GM18498 (cell line): ENCODE measurements at regions not wholly inside any gene's neighbourhood (a gene's known extent, or its start where the extent isn't known, plus 50 kb on each side); places are given as distances from the start of the nearest gene placed in this dataset.
"Not testable (repeated sequence)": the region's sequence is repeated elsewhere in the genome, so short reads cannot be mapped to it uniquely, and the experiment has no call there.

Experiments
- ATAC-seq: cut with Tn5 transposase; IDR thresholded peaks from one replicate; pipeline ENCODE4 v1.9.1; 2021; ENCODE audit warnings: mild to moderate bottlenecking, moderate library complexity; ENCODE audit not compliant: unreplicated experiment

GRCh38 chr3:61378311-61378710 is 127.1 kb upstream of the FHIT start:
- ATAC-seq = no peak

GRCh38 chr3:61381745-61382392 is 130.6 kb upstream of the FHIT start:
- ATAC-seq = peak; percentile 90

- ATAC-seq = no peak
Measured at GRCh38 chr3:61387817-61388216, 136.6 kb upstream of the FHIT start.

GRCh38 chr3:61393480-61393947 is 142.3 kb upstream of the FHIT start:
- ATAC-seq = not testable (repeated sequence)

- ATAC-seq = no peak
Measured at GRCh38 chr3:61401359-61401758, 150.1 kb upstream of the FHIT start.

GRCh38 chr3:61407397-61407796 is 154.0 kb upstream of the PTPRG start:
- no peak for ATAC-seq

GRCh38 chr3:61409638-61410037 is 151.7 kb upstream of the PTPRG start:
- no peak for ATAC-seq

- not testable (repeated sequence) for ATAC-seq
Measured at GRCh38 chr3:61410358-61410757, 151.0 kb upstream of the PTPRG start.

- ATAC-seq = no peak
Measured at GRCh38 chr3:61411009-61411662, 150.2 kb upstream of the PTPRG start.

GRCh38 chr3:61414456-61414855 is 146.9 kb upstream of the PTPRG start:
- ATAC-seq = peak; percentile 90

GRCh38 chr3:61415201-61415600 is 146.2 kb upstream of the PTPRG start:
- no peak for ATAC-seq

- no peak for ATAC-seq
Measured at GRCh38 chr3:61416618-61417017, 144.8 kb upstream of the PTPRG start.

- ATAC-seq = no peak
Measured at GRCh38 chr3:61417352-61417751, 144.0 kb upstream of the PTPRG start.

GRCh38 chr3:61420136-61420759 is 141.1 kb upstream of the PTPRG start:
- peak; percentile 77 for ATAC-seq

GRCh38 chr3:61422945-61423673 is 138.3 kb upstream of the PTPRG start:
- ATAC-seq = no peak

GRCh38 chr3:61425356-61425755 is 136.0 kb upstream of the PTPRG start:
- no peak for ATAC-seq

GRCh38 chr3:61429106-61429505 is 132.3 kb upstream of the PTPRG start:
- ATAC-seq = no peak

- not testable (repeated sequence) for ATAC-seq
Measured at GRCh38 chr3:61434901-61435300, 126.5 kb upstream of the PTPRG start.

- not testable (repeated sequence) for ATAC-seq
Measured at GRCh38 chr3:61435361-61435760, 126.0 kb upstream of the PTPRG start.

GRCh38 chr3:61438253-61439121 is 122.9 kb upstream of the PTPRG start:
- ATAC-seq = no peak

GRCh38 chr3:61439122-61439458 is 122.3 kb upstream of the PTPRG start:
- ATAC-seq = no peak
